Type B pancreatic cell (in vitro differentiated cells): ENCODE measurements at regions not wholly inside any gene's neighbourhood (a gene's known extent, or its start where the extent isn't known, plus 50 kb on each side); places are given as distances from the start of the nearest gene placed in this dataset.
"Not testable (repeated sequence)": the region's sequence is repeated elsewhere in the genome, so short reads cannot be mapped to it uniquely, and the experiment has no call there.

ENCODE experiments used
- DNase-seq: peaks from one replicate; pipeline ENCODE4 v3.0.0; 2021; ENCODE audit warnings: mixed read lengths; ENCODE audit not compliant: unreplicated experiment; ENCODE audit errors: extremely low spot score
- H3K27ac Mint-ChIP-seq: 2 replicates; pipeline ENCODE4 v1.8.0; 2021; ENCODE audit warnings: mild to moderate bottlenecking, mixed read lengths
- H3K27me3 Mint-ChIP-seq: 2 replicates; pipeline ENCODE4 v1.8.0; 2021; ENCODE audit warnings: mixed read lengths
- H3K36me3 Mint-ChIP-seq: 2 replicates; pipeline ENCODE4 v1.8.0; 2021; ENCODE audit warnings: mixed read lengths
- H3K4me1 Mint-ChIP-seq: one replicate; pipeline ENCODE4 v1.8.0; 2021; ENCODE audit warnings: mixed read lengths; ENCODE audit not compliant: unreplicated experiment
- H3K4me3 Mint-ChIP-seq: 2 replicates; pipeline ENCODE4 v1.8.0; 2021; ENCODE audit warnings: mild to moderate bottlenecking, mixed read lengths
- H3K9me3 Mint-ChIP-seq: 2 replicates; pipeline ENCODE4 v1.8.0; 2021; ENCODE audit warnings: mixed read lengths
- TF ChIP-seq, protein P1 (sequence below): fragments of 200-600 bp; sonication (generic); conservative IDR thresholded peaks from 2 replicates; pipeline ENCODE4 v1.5.0; 2021; ENCODE audit warnings: antibody characterized with exemption, mild to moderate bottlenecking

DNA sequence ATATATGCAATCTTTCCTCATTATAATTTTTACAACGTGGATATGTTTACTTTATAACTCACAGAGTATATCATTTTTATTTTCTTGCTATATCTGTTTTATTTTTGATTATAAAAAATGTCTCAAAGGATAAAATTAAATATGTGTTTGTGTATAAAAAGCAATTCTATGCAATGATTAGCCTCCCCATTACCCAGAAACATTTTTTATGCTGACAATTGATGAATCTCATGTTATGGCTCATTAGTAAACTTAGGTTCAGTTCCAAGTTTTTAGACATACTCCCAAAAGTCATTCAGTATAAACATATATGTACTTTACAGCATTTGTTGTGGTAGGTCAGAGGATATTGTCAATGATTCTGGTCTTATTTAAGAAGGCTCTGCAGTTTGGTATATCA, 540.1 kb upstream of the SPRY2 start:
- peaks cover 15% of the 10 kb centered on the region for H3K4me1 Mint-ChIP-seq
- no peak overlapping the region for H3K27ac Mint-ChIP-seq
- H3K9me3 Mint-ChIP-seq, result no peaks in the 10 kb centered on the region
- no peak for DNase-seq
- peaks cover 44% of the 10 kb centered on the region for H3K27me3 Mint-ChIP-seq
- no peak overlapping the region for H3K4me3 Mint-ChIP-seq
- TF ChIP-seq, protein P1, sequence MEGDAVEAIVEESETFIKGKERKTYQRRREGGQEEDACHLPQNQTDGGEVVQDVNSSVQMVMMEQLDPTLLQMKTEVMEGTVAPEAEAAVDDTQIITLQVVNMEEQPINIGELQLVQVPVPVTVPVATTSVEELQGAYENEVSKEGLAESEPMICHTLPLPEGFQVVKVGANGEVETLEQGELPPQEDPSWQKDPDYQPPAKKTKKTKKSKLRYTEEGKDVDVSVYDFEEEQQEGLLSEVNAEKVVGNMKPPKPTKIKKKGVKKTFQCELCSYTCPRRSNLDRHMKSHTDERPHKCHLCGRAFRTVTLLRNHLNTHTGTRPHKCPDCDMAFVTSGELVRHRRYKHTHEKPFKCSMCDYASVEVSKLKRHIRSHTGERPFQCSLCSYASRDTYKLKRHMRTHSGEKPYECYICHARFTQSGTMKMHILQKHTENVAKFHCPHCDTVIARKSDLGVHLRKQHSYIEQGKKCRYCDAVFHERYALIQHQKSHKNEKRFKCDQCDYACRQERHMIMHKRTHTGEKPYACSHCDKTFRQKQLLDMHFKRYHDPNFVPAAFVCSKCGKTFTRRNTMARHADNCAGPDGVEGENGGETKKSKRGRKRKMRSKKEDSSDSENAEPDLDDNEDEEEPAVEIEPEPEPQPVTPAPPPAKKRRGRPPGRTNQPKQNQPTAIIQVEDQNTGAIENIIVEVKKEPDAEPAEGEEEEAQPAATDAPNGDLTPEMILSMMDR, result no peak
- H3K36me3 Mint-ChIP-seq, result no peaks in the 10 kb centered on the region

DNA sequence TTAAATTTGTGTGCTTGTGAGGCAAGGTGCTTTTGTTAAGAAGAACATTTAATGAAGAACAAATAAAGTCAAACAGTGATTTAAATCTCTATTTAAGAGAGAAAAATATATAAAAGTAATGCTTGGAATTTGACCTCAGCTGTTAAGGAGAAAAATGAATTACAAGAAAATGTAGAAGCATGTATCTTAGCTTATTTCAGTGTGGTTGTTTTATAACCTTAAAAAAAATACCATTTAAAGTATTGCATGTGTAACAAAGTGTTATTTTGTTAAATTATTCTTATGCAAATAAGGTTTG, 537.0 kb upstream of the SPRY2 start:
- H3K36me3 Mint-ChIP-seq, result no peaks in the 10 kb centered on the region
- H3K4me1 Mint-ChIP-seq, result peaks cover 15% of the 10 kb centered on the region
- TF ChIP-seq, protein P1, result no peak
- no peak overlapping the region for H3K27ac Mint-ChIP-seq
- DNase-seq, result no peak
- no peaks in the 10 kb centered on the region for H3K9me3 Mint-ChIP-seq
- peaks cover 27% of the 10 kb centered on the region for H3K27me3 Mint-ChIP-seq
- H3K4me3 Mint-ChIP-seq, result no peak overlapping the region

DNA sequence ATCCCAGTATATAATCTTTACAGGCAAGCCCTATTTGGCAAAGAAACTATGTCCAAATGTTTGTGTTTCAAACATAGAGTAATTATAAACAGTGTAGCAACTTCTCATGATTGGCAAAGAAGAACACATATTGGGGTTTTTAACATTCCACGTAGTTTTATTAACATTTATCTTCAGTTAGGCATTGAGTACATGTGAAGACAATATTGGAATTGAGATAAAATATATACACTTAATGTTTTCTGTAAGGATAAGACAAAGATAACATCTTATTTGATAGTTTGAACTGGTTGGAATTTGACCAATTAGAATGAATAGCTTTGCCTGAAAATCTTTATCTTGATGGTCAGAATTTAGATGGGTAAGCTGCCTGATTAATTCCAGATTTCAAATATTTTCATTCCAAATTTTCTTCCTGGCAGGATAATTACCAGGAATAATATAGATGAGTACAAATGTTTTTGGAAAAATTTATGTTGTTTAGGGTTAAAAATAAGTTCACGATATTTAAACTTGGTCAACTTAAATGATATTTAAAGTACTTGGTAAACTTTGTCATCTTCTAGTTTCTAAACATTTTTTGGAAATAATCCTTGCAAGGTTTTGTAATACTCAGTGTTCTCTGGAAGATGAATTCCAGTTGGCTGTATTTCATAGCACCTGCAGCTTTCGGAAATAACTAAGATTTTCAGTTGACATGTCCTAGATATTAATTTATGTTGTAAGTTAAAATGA, 536.5 kb upstream of the SPRY2 start:
- Mint-ChIP-seq H3K27me3 (peaks cover 27% of the 10 kb centered on the region), H3K9me3 (no peaks in the 10 kb centered on the region), H3K4me1 (peaks cover 15% of the 10 kb centered on the region), H3K27ac (no peak overlapping the region), H3K36me3 (no peaks in the 10 kb centered on the region), H3K4me3 (no peak overlapping the region)
- no peak for DNase-seq
- TF ChIP-seq, protein P1, result no peak

DNA sequence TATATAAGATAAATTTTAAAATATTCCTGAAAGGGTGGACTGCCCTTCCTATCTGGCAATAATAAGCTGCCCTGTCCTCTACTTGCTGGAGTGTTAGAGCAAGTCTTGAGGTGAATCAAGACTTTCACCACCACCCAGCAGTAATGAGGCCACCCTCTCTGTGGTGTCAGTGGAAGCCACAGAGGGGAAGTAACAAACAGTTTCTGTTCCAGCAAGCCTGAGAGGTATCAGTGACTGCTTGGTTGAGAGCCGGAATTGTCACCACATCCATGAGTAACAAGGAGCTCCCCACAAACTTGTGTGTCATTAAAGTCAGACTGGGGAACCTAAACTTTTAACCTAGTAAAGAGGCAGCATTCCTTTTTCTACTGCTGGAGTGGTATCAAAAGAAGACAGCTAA, 532.7 kb upstream of the SPRY2 start:
- DNase-seq, result no peak
- no peaks in the 10 kb centered on the region for H3K36me3 Mint-ChIP-seq
- TF ChIP-seq, protein P1, result no peak
- no peak overlapping the region for H3K4me3 Mint-ChIP-seq
- no peak overlapping the region for H3K27ac Mint-ChIP-seq
- peaks cover 3% of the 10 kb centered on the region for H3K4me1 Mint-ChIP-seq
- H3K9me3 Mint-ChIP-seq, result no peaks in the 10 kb centered on the region
- H3K27me3 Mint-ChIP-seq, result peaks cover 9% of the 10 kb centered on the region

DNA sequence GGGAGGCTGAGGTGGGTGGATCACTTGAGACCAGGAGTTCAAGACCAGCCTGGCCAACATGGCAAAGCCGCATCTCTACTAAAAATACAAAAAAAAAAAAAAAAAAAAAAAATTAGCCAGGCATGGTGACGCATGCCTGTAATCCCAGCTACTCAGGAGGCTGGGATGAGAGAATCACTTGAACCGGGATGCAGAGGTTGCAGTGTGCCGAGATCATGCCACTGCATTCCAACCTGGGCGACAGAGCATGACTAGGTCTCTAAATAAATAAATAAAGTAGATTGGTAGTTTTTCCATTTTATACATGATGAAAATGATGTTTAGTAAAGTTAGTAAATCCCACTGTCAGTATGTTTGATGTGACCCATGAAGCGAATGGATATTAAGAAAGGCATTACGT, 531.0 kb upstream of the SPRY2 start:
- H3K36me3 Mint-ChIP-seq, DNase-seq, H3K9me3 Mint-ChIP-seq, H3K4me3 Mint-ChIP-seq, H3K4me1 Mint-ChIP-seq, H3K27ac Mint-ChIP-seq: not testable (repeated sequence)
- H3K27me3 Mint-ChIP-seq, result peaks cover 12% of the 10 kb centered on the region

DNA sequence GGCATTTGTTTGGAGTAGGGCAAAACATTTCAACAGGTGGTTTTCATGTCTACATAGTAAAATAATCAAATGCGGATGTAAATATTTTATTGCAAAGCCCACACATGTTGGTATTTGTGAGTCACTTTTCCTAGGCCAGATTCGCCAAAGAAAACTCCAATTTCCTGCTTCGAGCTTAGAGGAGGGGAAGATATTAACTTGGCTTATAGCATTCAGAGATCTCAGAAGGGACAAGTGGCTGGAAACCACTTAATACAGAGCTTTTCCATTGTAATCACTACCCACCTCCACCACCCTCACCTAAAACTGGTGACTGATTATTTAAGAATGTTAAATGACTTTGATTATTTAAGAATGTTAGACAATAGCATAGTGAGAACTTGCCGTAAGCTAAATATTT, 530.6 kb upstream of the SPRY2 start:
- H3K4me1 Mint-ChIP-seq, result no peaks in the 10 kb centered on the region
- H3K9me3 Mint-ChIP-seq, result no peaks in the 10 kb centered on the region
- TF ChIP-seq, protein P1, result no peak
- H3K27ac Mint-ChIP-seq, result no peak overlapping the region
- no peak overlapping the region for H3K4me3 Mint-ChIP-seq
- no peak for DNase-seq
- peaks cover 12% of the 10 kb centered on the region for H3K27me3 Mint-ChIP-seq
- no peaks in the 10 kb centered on the region for H3K36me3 Mint-ChIP-seq
